ENCODE measurements at regions not wholly inside any gene's neighbourhood (a gene's known extent, or its start where the extent isn't known, plus 50 kb on each side); places are given as distances from the start of the nearest gene placed in this dataset.

GRCh38 chr10:84837877-84838276 lies 509.5 kb downstream of the CCSER2 start:
- DNase-seq = no peak
- no peak for ATAC-seq
- H3K36me3 ChIP-seq = no peaks in the 10 kb centered on the region
- intact Hi-C loops (cut with DNase I) = no loop called here
- no peaks in the 10 kb centered on the region for H3K27me3 ChIP-seq
- no peaks in the 10 kb centered on the region for H3K4me1 ChIP-seq
- no peak overlapping the region for H3K4me3 ChIP-seq
- no peaks in the 10 kb centered on the region for H3K9me3 ChIP-seq
- no peak overlapping the region for H3K27ac ChIP-seq
- TF ChIP-seq CTCF (IDR thresholded peaks at IDR 0.05) = no peak

GRCh38 chr10:84838851-84839250 lies 510.5 kb downstream of the CCSER2 start:
- intact Hi-C loops (cut with DNase I) = no loop called here
- no peak for TF ChIP-seq CTCF (IDR thresholded peaks at IDR 0.05)
- no peak for ATAC-seq
- Histone ChIP-seq H3K36me3 (no peaks in the 10 kb centered on the region), H3K4me3 (no peak overlapping the region), H3K9me3 (no peaks in the 10 kb centered on the region), H3K27ac (no peak overlapping the region), H3K27me3 (no peaks in the 10 kb centered on the region), H3K4me1 (no peaks in the 10 kb centered on the region)
- DNase-seq = no peak

DNA sequence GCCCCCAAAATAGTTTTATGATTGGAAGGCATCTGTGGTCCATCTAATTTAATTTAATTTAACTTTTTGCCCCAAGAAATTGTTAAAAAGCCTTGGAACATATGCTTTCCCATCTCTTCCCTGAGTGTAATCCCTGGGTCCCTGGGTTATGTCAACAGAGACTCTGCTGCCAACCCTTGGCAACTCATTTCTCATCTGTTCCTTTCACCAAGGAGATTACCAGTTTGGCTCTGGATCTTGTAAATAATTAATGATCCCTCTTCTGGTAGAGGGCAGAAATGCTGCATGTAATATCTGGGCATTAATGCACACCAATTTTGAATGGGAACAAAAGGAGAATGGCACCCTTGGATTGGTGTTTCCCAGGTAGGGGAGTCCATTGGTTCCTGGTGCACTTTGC lies 514.2 kb downstream of the CCSER2 start:
- TF ChIP-seq CTCF (IDR thresholded peaks at IDR 0.05) = no peak
- intact Hi-C loops (cut with DNase I) = no loop called here
- H3K9me3 ChIP-seq = no peaks in the 10 kb centered on the region
- ATAC-seq (no peak), DNase-seq (no peak)
- H3K4me3 ChIP-seq = no peak overlapping the region
- no peaks in the 10 kb centered on the region for H3K36me3 ChIP-seq
- H3K4me1 ChIP-seq = no peaks in the 10 kb centered on the region
- no peaks in the 10 kb centered on the region for H3K27me3 ChIP-seq
- H3K27ac ChIP-seq = no peak overlapping the region

GRCh38 chr10:84844461-84844860 lies 516.1 kb downstream of the CCSER2 start:
- no peak for ATAC-seq
- Histone ChIP-seq H3K36me3 (no peaks in the 10 kb centered on the region), H3K27ac (no peak overlapping the region), H3K4me3 (no peak overlapping the region), H3K4me1 (no peaks in the 10 kb centered on the region), H3K9me3 (no peaks in the 10 kb centered on the region), H3K27me3 (no peaks in the 10 kb centered on the region)
- no peak for TF ChIP-seq CTCF (IDR thresholded peaks at IDR 0.05)
- DNase-seq = no peak
- intact Hi-C loops (cut with DNase I) = no loop called here

DNA sequence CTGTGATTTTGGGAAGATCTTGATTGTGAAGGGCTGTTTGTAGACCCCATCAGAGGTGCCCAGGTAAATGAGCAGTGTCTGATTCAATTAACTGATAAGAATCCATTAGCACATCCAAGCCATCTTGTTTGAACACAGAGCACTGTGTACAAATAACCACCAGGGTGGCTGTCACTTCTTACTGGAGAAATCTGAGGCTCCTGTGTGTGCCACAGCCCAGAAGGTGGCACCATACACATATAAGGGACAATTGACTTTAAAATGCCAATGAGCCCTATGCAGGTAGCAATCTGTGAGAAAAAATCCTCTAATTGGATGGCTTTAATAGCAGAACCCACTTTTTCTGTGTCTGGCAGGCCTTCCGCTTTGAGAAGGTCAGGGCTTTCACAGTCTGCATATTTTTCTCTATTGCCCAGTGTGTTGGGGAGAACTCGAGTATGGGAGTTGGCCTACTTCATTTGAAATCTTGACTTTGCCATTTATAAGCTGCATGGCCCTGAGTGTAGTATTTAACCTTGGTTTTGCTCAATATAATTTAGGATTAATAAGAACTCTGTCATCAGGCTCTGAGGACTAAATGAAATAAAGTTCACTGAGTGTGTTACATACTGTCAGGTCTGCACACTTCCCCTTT lies 517.4 kb downstream of the CCSER2 start:
- no peaks in the 10 kb centered on the region for H3K4me1 ChIP-seq
- peak in 1 of 2 donors; percentile 13 for TF ChIP-seq CTCF (IDR thresholded peaks at IDR 0.05)
- no peak overlapping the region for H3K27ac ChIP-seq
- ATAC-seq (peak; percentile 91), DNase-seq (peak in 1 of 4 donors; percentile 28)
- H3K4me3 ChIP-seq = no peak overlapping the region
- no peaks in the 10 kb centered on the region for H3K9me3 ChIP-seq
- intact Hi-C loops (cut with DNase I) = no loop called here
- no peaks in the 10 kb centered on the region for H3K36me3 ChIP-seq
- no peaks in the 10 kb centered on the region for H3K27me3 ChIP-seq

Data from left lung (tissue), 4 donors.